GM10248 (cell line): ENCODE measurements at regions not wholly inside any gene's neighbourhood (a gene's known extent, or its start where the extent isn't known, plus 50 kb on each side); places are given as distances from the start of the nearest gene placed in this dataset.

ENCODE experiments used
- CTCF ChIA-PET: fragments of 300-600 bp; sonication (Branson Sonifier 250); formaldehyde crosslinking; extraction: SDS; loops from one replicate; lab custom pipeline; 2021; ENCODE audit warnings: antibody characterized with exemption; lab: Yijun Ruan, JAX
- POLR2A ChIA-PET: fragments of 350-650 bp; sonication (Branson Sonifier 250); formaldehyde crosslinking; extraction: SDS; loops from one replicate; lab custom pipeline; 2020; ENCODE audit warnings: antibody characterized with exemption; lab: Yijun Ruan, JAX
- DNase-seq: peaks from one replicate; pipeline ENCODE4 v3.0.0; 2012; ENCODE audit errors: extremely low spot score
- CTCF ChIP-seq: IDR thresholded peaks from 2 replicates; pipeline ENCODE4 v1.5.1; 2012; ENCODE audit warnings: mild to moderate bottlenecking, low read depth; ENCODE audit errors: extremely low read depth, missing control alignments, control extremely low read depth

- ChIA-PET POLR2A (no interaction called here), CTCF (no interaction called here)
- no peak for DNase-seq
- no peak for TF ChIP-seq CTCF
Measured at GRCh38 chr1:241424480-241424971, 67.5 kb upstream of the RGS7 start.

GRCh38 chr1:241423541-241424479, 66.8 kb upstream of the RGS7 start:
- ChIA-PET POLR2A (no interaction called here), CTCF (no interaction called here)
- peak; percentile 26 for DNase-seq
- TF ChIP-seq CTCF = no peak

GRCh38 chr1:241422470-241422869, 65.5 kb upstream of the RGS7 start:
- TF ChIP-seq CTCF = no peak
- CTCF ChIA-PET = no interaction called here
- DNase-seq = no peak
- POLR2A ChIA-PET = no interaction called here

- ChIA-PET CTCF (no interaction called here), POLR2A (no interaction called here)
- no peak for TF ChIP-seq CTCF
- DNase-seq = no peak
Measured at GRCh38 chr1:241419986-241420385, 63.0 kb upstream of the RGS7 start.

- CTCF ChIA-PET = interaction anchor here (0.9 kb wide), 1 partner anchor 15 kb away, joined by 4 read pairs; no protein-coding TSS in a partner anchor
- no peak for DNase-seq
- POLR2A ChIA-PET = no interaction called here
- no peak for TF ChIP-seq CTCF
Measured at GRCh38 chr1:241417258-241417657, 60.3 kb upstream of the RGS7 start.

GRCh38 chr1:241413974-241414373, 57.0 kb upstream of the RGS7 start:
- POLR2A ChIA-PET = no interaction called here
- no peak for DNase-seq
- no peak for TF ChIP-seq CTCF
- CTCF ChIA-PET = interaction anchor here (1.2 kb wide), 1 partner anchor 26 kb away, joined by 4 read pairs; no protein-coding TSS in a partner anchor
